CD4-positive, alpha-beta T cell treated with Interleukin-12 subunit alpha and Interleukin-12 subunit beta, for 1 hour (primary cell): ENCODE measurements at regions not wholly inside any gene's neighbourhood (a gene's known extent, or its start where the extent isn't known, plus 50 kb on each side); places are given as distances from the start of the nearest gene placed in this dataset.
"Not testable (repeated sequence)": the region's sequence is repeated elsewhere in the genome, so short reads cannot be mapped to it uniquely, and the experiment has no call there.

Experiments used
- DNase-seq: peaks from one replicate; pipeline ENCODE4 v3.0.0-alpha.2; 2020

DNA sequence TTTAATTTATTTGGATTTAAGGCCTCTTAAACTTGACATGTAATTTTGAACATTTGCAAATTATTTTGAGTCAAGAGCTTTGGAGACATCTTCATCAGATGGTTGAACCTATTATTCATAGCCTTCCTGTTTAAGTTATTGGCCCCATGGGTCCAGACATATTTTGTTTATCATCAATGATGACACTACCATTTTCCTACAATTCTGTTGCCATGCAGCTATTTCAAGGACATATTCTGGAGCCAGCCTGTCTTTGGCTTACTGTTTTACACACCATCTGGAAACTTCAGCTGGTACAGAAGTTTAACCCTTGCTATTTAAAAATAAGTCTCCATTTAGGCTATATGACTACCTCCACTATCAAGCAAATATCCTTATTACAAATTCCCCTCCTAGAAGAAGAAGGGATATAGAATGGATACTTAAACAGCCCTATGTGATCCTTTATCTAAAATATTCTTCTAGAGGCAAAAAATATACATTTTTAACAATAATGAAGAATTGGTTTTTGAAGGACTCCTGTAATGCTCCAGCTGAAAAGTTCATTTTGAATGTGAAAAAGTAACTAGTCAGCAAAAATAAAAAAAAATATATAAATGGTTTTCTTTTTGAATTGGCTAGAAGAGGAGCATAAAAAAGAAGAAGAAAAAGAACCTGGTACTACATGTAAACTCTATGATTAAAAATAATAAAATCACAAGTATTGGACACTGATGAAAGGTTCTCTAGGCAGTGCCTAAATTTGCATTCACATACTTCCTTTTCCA lies 544.0 kb upstream of the HS3ST5 start:
- no peak for DNase-seq

DNA sequence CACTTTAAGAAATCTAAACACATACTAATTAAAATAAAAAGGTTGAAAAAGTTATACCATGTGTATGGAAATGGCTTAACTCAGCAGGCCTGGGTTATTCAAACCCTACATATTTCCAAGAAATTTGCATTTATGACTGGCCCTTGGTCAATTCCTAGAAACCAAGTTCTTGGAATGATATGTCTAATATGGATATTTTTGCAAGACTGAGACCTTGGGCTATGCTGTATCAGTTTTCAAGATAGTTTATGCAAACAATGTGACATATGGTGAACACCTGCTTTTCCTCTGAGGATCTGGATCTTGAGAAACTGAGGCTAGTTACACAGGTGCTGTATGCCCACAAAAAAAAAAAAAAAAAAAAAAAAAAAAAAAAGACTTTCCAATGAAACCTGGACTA lies 536.9 kb upstream of the HS3ST5 start:
- DNase-seq: no peak

DNA sequence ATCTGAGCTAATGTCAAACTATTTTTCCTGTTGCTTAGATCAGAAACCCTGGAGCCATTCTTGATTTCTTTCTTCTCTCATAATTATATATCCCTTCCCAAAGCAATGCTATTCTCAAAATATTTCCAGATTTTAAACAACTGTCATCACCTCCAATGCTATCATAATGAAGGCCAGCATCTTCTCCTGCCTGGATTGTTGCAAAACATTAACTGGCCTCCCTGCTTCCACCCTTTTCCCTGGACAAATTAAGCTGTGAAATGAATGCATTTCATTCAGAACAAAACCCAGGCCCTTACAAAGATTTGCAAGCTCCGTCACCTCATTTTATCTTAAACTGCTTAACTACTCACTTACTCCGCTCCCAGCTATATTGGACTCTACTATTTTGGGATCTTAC lies 535.3 kb upstream of the HS3ST5 start:
- no peak for DNase-seq

DNA sequence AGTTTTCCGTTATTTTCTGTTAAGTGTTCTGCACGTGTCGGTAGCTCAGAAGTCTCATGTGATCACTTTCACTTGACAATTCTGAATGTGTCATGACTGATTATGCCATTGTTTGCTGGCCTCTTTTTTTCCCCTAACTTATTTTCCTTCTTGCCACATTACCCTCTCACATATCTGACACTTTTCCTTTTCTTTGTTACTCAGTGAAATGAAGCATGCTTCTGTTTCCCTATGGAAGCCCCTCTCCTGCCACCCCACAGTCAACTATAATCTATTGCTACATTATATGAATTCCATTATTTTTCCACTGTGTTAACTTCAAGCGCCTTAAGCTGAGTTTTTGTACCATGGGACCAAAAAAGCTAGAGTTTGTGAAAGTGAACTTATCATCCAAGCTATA lies 531.6 kb upstream of the HS3ST5 start:
- DNase-seq: no peak

DNA sequence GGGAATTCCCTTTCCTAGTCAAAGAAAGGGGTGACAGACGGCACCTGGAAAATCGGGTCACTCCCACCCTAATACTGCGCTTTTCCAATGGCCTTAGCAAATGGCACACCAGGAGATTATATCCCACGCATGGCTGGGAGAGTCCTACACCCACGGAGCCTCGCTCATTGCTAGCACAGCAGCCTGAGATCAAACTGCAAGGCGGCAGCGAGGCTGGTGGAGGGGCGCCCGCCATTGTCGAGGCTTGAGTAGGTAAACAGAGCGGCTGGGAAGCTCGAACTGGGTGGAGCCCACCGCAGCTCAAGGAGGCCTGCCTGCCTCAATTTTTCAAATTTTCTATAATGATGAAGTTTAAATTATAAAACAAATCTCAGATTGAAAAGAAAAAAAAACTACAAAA lies 522.7 kb upstream of the HS3ST5 start:
- DNase-seq: not testable (repeated sequence)

DNA sequence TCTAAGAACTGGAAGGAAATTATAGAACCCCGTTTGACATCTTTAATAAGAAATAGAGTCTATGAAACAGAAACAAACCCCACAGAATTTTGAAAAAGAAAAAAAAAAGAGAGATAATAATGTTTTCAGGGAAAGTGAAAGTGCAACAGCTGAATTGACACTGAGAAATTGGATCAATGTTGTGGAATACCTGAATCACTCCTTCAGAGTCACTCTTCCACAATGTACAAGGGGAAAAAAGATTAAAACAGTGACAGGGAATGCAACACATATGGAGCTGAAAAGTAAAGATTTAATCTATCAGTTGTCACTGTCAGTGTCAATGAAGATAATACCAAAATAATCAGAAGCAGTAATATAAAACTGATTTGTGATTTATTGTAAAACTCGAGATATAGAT lies 520.8 kb upstream of the HS3ST5 start:
- DNase-seq: no peak

DNA sequence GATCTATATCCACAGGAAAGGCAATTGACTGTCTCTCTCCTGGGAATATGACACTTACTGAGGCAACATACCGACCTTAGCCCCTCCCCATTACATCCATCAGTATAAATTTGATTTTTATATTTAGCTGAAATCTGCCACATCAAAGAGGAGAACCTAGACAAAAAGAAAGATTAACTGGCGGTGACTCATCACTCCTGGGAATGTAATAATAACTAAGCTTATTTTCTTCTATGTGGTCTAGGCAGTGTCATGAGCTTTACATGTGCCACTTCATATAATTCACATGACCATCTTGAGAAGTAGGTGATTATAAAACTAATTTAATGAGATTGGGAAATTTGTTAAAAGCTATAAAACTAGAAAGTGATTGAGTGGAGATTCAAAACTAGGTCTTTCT lies 520.0 kb upstream of the HS3ST5 start:
- no peak for DNase-seq

DNA sequence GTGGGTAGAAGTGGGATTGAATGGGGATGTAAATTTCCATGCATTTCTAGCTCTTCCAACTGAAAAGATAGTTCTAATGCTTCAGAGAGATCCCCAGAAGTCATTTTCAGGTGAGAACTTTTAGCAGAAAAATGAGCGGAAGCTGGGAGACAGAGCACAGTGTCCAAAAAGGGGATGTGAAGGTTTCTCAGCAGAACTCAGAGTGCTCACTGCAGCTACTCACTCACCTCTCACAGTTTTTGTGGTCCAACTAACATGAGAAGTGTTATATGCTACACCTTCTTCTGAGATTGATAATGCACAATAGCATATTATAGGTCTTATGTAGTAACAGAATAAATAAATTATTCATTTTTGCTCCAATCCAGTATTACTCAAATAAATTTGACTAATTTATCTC lies 519.2 kb upstream of the HS3ST5 start:
- no peak for DNase-seq

DNA sequence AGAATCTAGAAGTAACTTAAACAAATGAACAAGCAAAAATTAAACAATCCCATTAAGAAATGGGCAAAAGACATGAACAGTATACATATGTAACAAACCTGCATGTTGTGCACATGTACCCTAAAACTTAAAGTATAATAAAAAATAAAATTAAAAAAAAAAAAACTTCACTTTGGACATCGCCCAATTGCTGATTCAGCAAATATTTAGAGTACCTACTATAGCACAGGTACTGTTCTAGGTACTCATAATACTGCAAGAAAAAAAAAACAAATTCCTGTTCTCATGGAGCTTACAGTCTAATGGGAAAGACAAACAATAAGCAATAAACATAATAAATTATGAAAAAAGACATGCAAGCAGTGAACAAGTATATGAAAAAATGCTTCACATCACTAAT lies 501.5 kb upstream of the HS3ST5 start:
- no peak for DNase-seq

DNA sequence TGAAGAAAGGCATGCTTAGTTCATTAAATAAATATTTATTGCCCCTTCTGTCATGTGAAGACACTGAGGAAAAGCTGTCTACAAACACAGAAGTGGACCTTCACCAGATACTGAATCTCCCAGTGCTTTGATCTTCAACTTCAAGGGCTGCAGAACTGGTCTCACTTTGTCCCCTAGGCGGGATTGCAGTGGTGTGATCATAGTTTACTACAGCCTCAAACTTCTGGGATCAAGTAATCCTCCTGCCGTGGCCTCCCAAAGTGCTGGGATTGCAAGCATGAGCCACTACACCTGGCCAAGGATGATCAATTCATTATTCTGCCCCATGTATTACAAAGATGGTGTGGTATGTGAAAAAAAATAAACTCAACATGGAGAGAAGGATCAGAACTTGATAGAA lies 496.2 kb upstream of the HS3ST5 start:
- DNase-seq: no peak

DNA sequence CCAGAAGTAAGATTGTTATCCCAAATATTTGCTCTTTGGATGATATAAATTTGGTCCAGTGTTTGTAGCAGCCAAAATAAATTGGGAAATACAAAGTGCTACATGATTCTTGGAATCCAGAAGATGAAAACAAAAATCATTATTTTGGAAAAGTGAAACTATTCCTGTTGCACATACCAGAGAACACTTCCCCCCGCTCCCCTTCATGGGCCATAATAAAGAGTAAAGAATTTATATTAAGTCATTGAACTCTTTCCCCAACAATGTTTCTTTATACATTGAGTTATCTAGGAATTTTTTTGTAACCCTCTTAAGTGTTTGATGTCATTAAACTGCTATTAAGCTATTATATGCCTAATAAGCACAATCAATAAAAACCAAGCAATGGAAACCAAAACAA lies 490.4 kb upstream of the HS3ST5 start:
- no peak for DNase-seq

DNA sequence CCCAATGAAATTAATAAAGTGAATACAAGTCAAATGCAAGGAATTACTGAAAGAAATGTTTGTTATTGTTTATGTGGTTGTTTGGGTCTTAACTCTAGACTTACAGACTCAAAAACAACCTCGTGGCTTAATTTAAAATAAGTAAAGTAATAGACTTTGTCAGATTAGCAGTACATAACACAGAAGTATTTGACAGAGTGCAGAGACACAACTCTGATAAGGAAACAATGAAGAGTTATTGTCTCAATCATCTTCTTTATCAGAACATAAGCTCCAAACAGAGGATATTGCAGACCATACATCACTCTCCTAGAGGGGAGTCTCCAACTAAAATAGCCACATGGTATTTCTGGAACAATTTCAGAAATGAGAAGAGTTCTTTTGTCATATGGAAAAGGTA lies 487.7 kb upstream of the HS3ST5 start:
- DNase-seq: no peak

DNA sequence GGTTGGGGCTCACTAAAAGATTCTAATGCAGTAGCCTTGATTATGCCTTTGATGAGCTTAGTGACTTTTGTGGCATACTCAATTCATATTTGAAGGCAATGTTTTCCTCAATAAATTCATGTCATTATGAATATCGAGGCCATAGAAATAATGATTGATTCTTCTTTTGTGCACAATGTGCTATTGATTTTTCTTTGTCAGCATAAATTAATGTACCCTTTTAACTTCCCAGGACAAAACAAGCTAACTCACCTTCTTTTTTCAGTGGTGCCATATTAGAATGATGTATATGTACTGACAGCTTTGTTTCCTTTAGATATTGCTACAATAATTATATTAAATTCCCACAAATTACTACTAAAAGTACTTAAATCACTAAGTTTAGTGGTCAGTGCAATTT lies 484.3 kb upstream of the HS3ST5 start:
- no peak for DNase-seq

DNA sequence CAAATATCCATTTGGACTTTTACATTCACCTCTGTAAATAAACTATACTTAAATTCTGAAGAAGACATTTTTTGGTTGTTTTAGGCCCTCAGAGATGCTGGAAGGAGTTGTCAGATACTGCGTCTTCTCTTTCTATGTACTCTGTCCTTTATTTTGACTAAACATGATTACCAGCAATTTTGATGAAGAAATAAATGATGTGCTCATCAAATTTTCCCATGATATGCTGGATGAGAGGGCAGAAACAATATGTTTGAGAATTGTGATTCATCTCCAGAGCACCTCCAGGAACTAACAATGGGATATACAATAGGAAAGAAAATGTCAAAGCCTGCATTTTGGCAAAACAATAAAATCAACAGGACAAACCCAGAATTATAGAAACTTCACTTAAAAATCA lies 481.6 kb upstream of the HS3ST5 start:
- DNase-seq: no peak

DNA sequence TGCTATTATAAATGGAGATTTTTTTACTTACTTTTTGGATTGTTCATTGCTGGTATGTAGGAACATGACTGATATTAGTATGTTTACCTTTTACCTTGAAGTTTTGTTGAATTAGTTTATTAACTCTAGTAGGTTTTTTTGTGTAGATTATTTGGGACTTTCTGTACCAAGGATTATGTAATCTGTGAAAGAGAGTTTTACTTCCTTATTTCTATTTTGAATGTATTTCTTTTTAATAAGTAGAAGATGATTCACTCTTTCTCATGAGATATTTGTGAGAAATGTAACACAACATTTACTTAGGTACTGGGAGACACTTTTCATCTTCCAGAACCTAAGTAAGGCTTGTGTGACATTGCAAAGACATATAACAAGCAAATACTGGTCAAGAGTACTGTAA lies 473.9 kb upstream of the HS3ST5 start:
- DNase-seq: no peak

DNA sequence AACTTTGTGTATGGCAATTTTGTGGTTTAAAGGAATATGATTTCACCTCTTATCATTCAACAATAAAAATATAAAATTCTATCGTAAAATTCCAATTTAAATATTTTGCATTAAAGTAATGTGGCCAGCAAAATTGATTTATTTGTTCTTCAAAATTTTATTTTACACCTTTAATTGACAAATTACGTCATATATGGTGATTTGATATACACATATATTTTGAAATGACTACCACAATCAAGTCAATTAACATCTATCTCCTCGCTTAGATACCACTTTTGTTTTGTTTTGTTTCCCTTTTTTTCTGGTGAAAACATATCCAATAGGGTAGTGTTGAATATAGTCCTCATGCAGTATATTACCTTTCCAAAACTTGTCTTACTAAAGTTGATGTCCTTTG lies 467.6 kb upstream of the HS3ST5 start:
- no peak for DNase-seq

DNA sequence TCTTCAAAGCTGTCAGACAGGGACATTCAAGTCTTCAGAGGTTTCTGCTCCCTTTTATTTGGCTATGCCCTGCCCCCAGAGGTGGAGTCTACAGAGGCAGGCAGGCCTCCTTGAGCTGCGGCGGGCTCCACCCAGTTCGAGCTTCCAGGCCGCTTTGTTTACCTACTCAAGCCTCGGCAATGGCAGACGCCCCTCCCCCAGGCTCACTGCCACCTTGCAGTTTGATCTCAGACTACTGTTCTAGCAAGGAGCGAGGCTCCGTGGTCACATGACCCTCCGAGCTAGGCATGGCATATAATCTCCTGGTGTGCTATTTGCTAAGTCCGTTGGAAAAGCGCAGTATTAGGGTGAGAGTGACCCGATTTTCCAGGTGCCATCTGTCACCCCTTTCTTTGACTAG lies 462.6 kb upstream of the HS3ST5 start:
- not testable (repeated sequence) for DNase-seq

DNA sequence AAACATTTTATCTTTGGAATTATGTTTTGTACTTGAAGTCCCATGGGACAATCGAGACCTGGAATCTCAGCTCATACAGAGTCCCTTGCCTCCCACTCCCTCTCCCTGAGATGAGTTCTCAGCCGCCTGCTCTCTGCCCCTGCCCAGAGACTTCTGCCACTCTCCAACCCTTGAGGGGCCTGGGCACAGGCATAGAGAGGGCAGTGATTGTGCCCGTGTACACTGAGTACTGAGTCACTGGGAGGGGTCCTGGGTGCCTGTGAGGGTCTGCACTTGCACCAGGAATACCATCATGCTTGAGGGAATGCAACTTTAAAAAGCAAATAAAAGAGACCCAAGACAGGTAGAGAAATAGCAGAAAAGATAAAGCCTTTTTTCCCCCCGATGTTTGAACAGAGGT lies 453.8 kb upstream of the HS3ST5 start:
- DNase-seq: no peak

DNA sequence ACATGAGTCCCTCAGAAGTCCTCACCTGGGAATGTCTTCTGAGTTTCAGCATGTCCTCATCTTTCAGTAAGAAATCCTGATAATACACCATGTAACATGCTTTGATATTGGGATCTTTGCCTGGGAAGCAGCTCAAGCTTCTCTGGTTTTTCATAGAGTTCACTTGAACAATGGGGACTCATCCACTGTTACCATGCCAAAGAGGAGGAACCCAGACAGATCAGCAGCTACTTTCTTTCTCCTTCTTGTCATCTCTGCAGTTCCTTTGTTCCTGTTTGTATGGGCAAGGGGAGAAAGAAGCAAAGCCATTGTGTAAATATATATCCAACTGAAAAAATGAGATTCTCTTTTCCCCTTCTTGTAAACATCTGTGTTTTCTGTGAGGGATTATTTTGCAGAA lies 450.6 kb upstream of the HS3ST5 start:
- no peak for DNase-seq

DNA sequence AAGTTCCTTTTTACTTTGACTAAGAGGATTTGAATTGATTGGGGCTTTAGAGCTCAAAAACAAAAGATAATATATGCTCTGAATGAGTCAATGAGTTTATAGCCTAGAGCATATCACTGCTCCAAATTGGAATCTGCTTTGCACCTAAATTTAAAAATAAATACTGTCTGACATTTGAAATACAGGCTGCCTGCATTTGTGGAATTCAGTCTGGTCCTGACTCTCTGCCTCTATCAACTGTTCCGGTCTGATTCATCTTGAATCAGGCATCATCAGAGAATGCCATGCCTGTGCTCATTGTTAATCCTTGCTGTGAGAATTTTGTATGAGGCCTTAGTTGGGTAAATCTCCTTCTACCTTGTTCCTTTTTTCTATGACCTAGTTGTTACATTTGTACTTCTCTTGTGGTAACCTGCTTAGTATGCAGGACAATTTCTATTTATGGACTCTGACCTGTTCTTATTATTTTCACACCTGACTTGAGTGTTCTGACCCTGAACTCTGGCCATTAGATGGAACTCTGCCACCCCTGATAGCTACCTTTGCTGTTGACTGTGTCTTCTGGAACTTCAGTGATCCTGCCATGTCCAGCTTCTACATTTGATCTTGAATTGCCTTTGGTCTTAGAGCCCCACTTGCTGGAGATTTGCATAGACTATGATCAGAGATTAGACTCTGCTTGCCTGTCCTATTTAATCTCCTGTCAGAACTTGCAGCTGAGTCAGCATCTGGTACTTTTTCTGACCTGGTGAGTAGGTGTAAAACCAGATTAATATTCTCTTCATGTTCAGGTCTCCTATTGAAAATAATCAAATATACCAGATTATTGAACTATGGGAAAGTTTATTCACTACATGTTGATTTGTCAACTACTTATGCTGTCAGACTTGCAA lies 442.7 kb upstream of the HS3ST5 start:
- no peak for DNase-seq

DNA sequence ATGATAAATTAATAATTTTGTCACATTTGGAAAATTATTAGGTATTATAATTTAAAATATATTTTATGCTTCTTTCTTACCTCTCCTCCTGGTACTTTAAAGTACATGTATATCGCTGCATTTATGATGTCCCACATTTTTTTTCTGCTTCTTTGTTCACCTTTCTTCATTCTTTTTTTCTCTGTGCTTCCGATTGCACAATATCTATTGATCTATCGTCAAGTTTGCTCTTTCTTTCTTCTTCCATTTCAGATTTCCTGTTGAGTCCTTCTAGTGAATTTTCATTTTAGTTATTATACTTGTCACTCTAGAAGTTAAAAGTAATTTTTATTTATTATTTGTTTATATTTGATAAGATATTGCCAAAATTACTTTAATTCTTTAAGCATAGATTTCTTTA lies 441.0 kb upstream of the HS3ST5 start:
- DNase-seq: no peak

DNA sequence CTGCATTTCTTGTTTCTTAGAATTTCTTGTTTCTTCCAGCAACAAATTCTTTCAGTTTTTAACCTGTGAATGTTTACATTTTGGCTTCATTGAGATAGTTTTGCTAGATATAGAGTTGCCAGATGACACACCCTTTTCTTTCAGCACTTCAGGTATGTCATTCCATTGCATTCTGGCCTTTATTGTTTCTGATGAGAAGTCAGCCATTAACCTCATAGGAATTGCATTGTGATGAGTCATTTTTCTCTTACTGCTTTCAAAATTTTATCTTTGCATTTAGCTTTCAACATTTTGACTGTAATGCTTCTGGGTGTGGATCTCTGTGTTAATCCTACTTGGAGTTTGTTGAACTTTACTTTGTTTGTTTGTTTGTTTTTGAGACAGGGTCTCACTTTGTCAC lies 440.3 kb upstream of the HS3ST5 start:
- no peak for DNase-seq

DNA sequence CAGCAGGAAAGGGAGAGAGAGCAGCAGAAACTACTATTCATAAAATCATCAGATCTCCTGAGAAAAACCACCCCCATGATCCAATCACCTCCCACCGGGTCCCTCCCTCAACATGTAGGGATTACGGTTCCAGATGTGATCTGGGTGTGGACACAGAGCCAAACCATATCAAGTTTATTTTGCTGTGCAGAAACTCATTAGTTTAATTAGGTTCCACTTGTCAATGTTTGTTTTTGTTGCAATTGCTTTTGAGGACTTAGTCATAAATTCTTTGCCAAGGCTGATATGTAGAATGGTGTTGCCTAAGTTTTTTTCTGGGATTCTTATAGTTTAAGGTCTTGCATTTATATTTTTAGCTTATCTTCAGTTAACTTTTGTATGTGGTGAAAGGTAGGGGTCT lies 422.0 kb upstream of the HS3ST5 start:
- no peak for DNase-seq

DNA sequence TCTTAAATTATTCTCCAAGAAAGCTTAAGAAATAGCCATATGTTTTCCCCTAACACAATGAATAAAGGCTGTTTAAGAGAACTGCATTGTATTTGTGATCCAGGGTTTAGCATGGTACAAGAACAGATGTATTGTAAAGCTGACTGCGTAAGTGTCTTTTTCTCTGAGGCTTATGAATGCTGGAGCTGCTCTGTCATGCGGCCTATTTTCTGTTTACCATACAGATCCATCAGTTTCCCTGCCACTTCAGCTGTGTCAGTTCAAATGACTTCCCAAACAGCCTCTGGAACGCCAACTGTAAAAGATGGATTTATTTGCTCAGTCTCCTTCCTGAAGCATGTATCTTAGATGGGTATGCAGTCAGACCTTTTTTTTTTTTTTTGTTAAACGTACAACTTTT lies 419.3 kb upstream of the HS3ST5 start:
- DNase-seq: no peak
